Testis (tissue), 2 donors: ENCODE measurements at regions not wholly inside any gene's neighbourhood (a gene's known extent, or its start where the extent isn't known, plus 50 kb on each side); places are given as distances from the start of the nearest gene placed in this dataset.
"Not testable (repeated sequence)": the region's sequence is repeated elsewhere in the genome, so short reads cannot be mapped to it uniquely, and the experiment has no call there.

Experiments used
- CTCF ChIP-seq, 3 experiments: fragments of 450-650 bp in 2 of 3; fragments of 200-600 bp in 1 of 3; sonication (generic) in 1 of 3; IDR thresholded peaks; one replicate each; pipeline ENCODE4 v1.5.1; 2016 to 2019; ENCODE audit warnings: antibody characterized with exemption in 3 of 3, mild to moderate bottlenecking in 2 of 3, moderate library complexity in 1 of 3
- POLR2A ChIP-seq: fragments of 450-650 bp; IDR thresholded peaks from one replicate; pipeline ENCODE4 v1.6.1; 2017; ENCODE audit warnings: antibody characterized with exemption, mild to moderate bottlenecking, moderate library complexity

DNA sequence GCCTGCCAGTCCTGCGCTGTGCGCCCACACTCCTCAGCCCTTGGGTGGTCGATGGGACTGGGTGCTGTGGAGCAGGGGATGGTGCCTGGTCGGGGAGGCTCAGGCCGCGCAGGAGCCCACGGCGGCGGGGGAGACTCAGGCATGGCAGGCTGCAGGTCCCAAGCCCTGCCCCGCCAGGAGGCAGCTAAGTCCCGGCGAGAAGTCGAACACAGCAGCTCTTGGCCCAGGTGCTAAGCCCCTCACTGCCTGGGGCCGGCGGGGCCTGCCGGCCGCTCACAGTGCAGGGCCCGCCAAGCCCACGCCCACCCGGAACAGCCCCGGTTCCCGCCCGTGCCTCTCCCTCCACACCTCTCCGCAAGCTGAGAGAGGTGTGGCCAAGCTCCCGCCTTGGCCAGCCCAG is 66.6 kb upstream of the FARP1 start:
- TF ChIP-seq POLR2A; CTCF (IDR thresholded peaks at IDR 0.05): not testable (repeated sequence)
